ENCODE measurements at regions not wholly inside any gene's neighbourhood (a gene's known extent, or its start where the extent isn't known, plus 50 kb on each side); places are given as distances from the start of the nearest gene placed in this dataset.

DNA sequence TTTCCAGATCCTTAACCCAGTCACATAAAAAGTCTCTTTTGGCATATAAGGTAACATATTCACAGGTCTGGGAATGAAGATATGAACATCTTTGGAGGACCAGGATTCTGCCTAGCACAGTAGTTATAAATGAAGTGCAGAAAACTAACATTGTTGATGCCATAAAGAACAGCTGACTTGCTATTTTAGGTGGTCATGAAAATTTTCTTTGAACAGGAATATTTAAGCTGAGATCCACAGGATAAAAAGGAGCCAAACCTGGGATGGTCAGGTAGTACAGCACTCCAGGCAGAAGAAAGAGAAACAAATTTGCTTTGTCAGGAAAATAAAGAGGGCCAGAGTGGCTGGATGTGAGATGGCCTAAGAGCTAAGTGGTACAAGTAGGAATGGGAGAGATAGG lies 80.0 kb downstream of the CENPW start:
- no peaks in the 10 kb centered on the region for H4K20me1 ChIP-seq
- H3K4me3 ChIP-seq: no peak overlapping the region
- no peak overlapping the region for H3K9ac ChIP-seq
- no peak overlapping the region for H3K4me2 ChIP-seq
- H3K27me3 ChIP-seq: no peaks in the 10 kb centered on the region
- peaks cover 7% of the 10 kb centered on the region; the same call in 1 of the 2 replicates for H3K9me3 ChIP-seq
- no peak overlapping the region for H3K27ac ChIP-seq
- H3K4me1 ChIP-seq: no peaks in the 10 kb centered on the region
- no peak for TF ChIP-seq Cebpa-rat (IDR thresholded peaks at IDR 0.05)
- no peaks in the 10 kb centered on the region for H3K36me3 ChIP-seq

DNA sequence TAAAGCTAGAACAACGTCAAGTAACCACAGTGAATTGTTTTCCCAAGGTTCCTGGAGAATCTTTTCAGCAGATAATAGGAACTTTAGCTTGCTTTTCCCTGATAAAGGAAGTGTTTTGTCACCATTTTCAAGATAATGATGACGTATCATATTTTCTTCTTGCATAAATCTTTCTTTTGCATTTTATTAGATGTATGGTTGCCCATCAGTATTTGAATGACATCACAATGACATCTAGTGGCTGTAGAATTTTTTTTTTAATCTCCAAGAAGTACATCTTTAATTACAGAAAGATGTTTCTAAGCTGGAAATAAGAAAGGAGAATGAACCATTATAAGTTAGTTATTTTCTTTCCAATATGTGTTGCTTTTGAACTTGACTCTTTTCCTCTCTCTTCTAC lies 83.0 kb downstream of the CENPW start:
- H3K27me3 ChIP-seq: no peaks in the 10 kb centered on the region
- no peaks in the 10 kb centered on the region for H4K20me1 ChIP-seq
- no peaks in the 10 kb centered on the region for H3K9me3 ChIP-seq
- H3K4me3 ChIP-seq: no peak overlapping the region
- no peaks in the 10 kb centered on the region for H3K36me3 ChIP-seq
- no peak for TF ChIP-seq Cebpa-rat (IDR thresholded peaks at IDR 0.05)
- no peak overlapping the region for H3K27ac ChIP-seq
- no peaks in the 10 kb centered on the region for H3K4me1 ChIP-seq
- no peak overlapping the region for H3K9ac ChIP-seq
- no peak overlapping the region for H3K4me2 ChIP-seq

DNA sequence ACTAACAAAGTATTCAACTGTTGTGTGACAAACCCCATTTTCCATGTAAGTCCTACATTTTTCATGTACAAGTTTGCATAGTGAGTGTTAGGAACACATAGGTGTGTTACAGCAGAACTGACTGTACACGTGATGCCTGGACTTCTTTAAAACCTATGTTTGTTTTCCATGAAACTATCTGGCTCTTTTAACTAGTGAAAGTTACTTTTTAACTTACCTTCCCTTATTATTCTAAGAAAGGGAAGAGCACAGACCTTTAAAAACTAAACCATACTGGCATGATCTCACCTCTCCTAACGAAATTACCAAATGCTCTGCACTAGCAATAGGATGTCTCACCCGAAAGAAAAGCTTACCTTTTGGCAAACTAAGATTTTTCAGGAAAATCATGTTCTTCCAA lies 87.8 kb downstream of the CENPW start:
- Histone ChIP-seq H3K27me3 (no peaks in the 10 kb centered on the region), H3K36me3 (no peaks in the 10 kb centered on the region), H3K4me2 (no peak overlapping the region), H3K9me3 (no peaks in the 10 kb centered on the region), H3K4me3 (no peak overlapping the region), H3K9ac (no peak overlapping the region), H4K20me1 (no peaks in the 10 kb centered on the region), H3K4me1 (no peaks in the 10 kb centered on the region), H3K27ac (no peak overlapping the region)
- TF ChIP-seq Cebpa-rat (IDR thresholded peaks at IDR 0.05): no peak

GRCh38 chr6:126429866-126430265 lies 90.0 kb downstream of the CENPW start:
- H4K20me1 ChIP-seq: no peaks in the 10 kb centered on the region
- no peak overlapping the region for H3K27ac ChIP-seq
- no peaks in the 10 kb centered on the region for H3K27me3 ChIP-seq
- TF ChIP-seq Cebpa-rat (IDR thresholded peaks at IDR 0.05): no peak
- H3K9ac ChIP-seq: no peak overlapping the region
- H3K4me2 ChIP-seq: no peak overlapping the region
- no peaks in the 10 kb centered on the region for H3K36me3 ChIP-seq
- H3K4me3 ChIP-seq: no peak overlapping the region
- H3K9me3 ChIP-seq: no peaks in the 10 kb centered on the region
- no peaks in the 10 kb centered on the region for H3K4me1 ChIP-seq

DNA sequence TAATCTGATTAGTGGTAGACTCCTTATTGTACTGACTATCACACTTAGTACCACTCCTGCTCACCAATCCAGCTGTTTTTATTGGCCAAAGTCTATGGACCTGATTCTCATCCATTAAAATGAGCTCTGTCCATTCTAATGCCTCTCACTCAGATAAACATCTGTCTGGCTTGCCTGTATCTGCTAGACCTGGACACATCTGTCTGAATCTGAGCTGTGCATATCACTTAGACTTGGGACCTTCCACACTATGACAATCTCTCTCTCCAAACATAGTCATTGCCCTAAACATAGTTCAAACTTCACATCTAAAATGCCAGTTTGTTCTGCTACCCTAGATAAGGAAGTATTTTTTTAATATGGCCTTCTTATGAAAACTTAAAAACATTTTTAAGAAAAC lies 92.6 kb downstream of the CENPW start:
- no peaks in the 10 kb centered on the region for H3K4me1 ChIP-seq
- H3K9ac ChIP-seq: no peak overlapping the region
- H3K4me3 ChIP-seq: no peak overlapping the region
- H3K27ac ChIP-seq: no peak overlapping the region
- TF ChIP-seq Cebpa-rat (IDR thresholded peaks at IDR 0.05): no peak
- H3K27me3 ChIP-seq: no peaks in the 10 kb centered on the region
- H3K9me3 ChIP-seq: no peaks in the 10 kb centered on the region
- no peaks in the 10 kb centered on the region for H4K20me1 ChIP-seq
- H3K36me3 ChIP-seq: no peaks in the 10 kb centered on the region
- no peak overlapping the region for H3K4me2 ChIP-seq

- no peak overlapping the region for H3K4me2 ChIP-seq
- no peaks in the 10 kb centered on the region for H3K9me3 ChIP-seq
- no peak overlapping the region for H3K4me3 ChIP-seq
- no peak overlapping the region for H3K9ac ChIP-seq
- H3K27ac ChIP-seq: no peak overlapping the region
- H3K4me1 ChIP-seq: no peaks in the 10 kb centered on the region
- no peak for TF ChIP-seq Cebpa-rat (IDR thresholded peaks at IDR 0.05)
- no peaks in the 10 kb centered on the region for H3K36me3 ChIP-seq
- H4K20me1 ChIP-seq: no peaks in the 10 kb centered on the region
- H3K27me3 ChIP-seq: no peaks in the 10 kb centered on the region
These were observed 94.0 kb downstream of the CENPW start for GRCh38 chr6:126433927-126434326.

GRCh38 chr6:126437205-126437604 lies 97.3 kb downstream of the CENPW start:
- TF ChIP-seq Cebpa-rat (IDR thresholded peaks at IDR 0.05): no peak
- Histone ChIP-seq H3K27me3 (no peaks in the 10 kb centered on the region), H3K36me3 (no peaks in the 10 kb centered on the region), H3K27ac (no peak overlapping the region), H4K20me1 (no peaks in the 10 kb centered on the region), H3K9ac (no peak overlapping the region), H3K4me3 (no peak overlapping the region), H3K4me1 (no peaks in the 10 kb centered on the region), H3K4me2 (no peak overlapping the region), H3K9me3 (no peaks in the 10 kb centered on the region)

GRCh38 chr6:126439040-126439439 lies 99.1 kb downstream of the CENPW start:
- H3K4me2 ChIP-seq: no peak overlapping the region
- no peak overlapping the region for H3K9ac ChIP-seq
- no peaks in the 10 kb centered on the region for H3K9me3 ChIP-seq
- H3K4me1 ChIP-seq: no peaks in the 10 kb centered on the region
- no peak overlapping the region for H3K4me3 ChIP-seq
- no peaks in the 10 kb centered on the region for H4K20me1 ChIP-seq
- no peak for TF ChIP-seq Cebpa-rat (IDR thresholded peaks at IDR 0.05)
- H3K27me3 ChIP-seq: no peaks in the 10 kb centered on the region
- no peaks in the 10 kb centered on the region for H3K36me3 ChIP-seq
- H3K27ac ChIP-seq: no peak overlapping the region

GRCh38 chr6:126440923-126441322 lies 101.0 kb downstream of the CENPW start:
- H3K27me3 ChIP-seq: no peaks in the 10 kb centered on the region
- no peak overlapping the region for H3K4me2 ChIP-seq
- no peaks in the 10 kb centered on the region for H3K36me3 ChIP-seq
- no peaks in the 10 kb centered on the region for H4K20me1 ChIP-seq
- no peaks in the 10 kb centered on the region for H3K9me3 ChIP-seq
- H3K27ac ChIP-seq: no peak overlapping the region
- H3K4me1 ChIP-seq: no peaks in the 10 kb centered on the region
- H3K4me3 ChIP-seq: no peak overlapping the region
- no peak overlapping the region for H3K9ac ChIP-seq
- TF ChIP-seq Cebpa-rat (IDR thresholded peaks at IDR 0.05): no peak

DNA sequence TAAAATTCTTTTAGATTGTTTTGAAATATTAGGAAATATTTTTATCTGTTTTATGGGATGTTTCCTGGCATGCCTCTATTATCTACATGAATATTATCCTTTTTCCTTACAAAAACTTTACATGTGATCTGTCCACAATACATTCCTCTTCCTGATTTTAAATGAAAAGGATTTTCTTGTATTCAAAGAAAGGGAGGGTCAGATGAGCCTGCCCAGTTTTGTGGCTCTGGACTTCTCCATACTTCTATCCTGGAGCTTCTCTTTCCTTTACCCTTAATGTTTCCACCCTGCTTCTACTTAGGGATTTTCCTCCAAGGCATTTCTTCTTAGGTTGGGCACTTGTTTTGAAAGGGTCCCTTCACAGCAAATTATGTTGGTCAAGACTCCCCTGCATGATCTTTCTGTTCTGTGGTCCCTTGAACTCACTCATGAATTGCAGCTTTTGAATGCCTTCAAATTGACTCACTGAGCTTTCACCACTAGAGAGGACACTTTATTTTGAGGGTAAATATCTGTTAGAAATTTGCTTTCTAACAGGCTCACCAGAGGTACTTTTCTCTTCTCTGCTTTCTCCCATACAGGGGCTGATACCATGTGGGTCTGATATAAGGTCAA lies 104.9 kb downstream of the CENPW start:
- no peaks in the 10 kb centered on the region for H3K36me3 ChIP-seq
- no peak overlapping the region for H3K27ac ChIP-seq
- no peaks in the 10 kb centered on the region for H3K9me3 ChIP-seq
- TF ChIP-seq Cebpa-rat (IDR thresholded peaks at IDR 0.05): no peak
- no peak overlapping the region for H3K4me3 ChIP-seq
- H3K4me1 ChIP-seq: no peaks in the 10 kb centered on the region
- no peak overlapping the region for H3K4me2 ChIP-seq
- H4K20me1 ChIP-seq: no peaks in the 10 kb centered on the region
- no peak overlapping the region for H3K9ac ChIP-seq
- no peaks in the 10 kb centered on the region for H3K27me3 ChIP-seq

DNA sequence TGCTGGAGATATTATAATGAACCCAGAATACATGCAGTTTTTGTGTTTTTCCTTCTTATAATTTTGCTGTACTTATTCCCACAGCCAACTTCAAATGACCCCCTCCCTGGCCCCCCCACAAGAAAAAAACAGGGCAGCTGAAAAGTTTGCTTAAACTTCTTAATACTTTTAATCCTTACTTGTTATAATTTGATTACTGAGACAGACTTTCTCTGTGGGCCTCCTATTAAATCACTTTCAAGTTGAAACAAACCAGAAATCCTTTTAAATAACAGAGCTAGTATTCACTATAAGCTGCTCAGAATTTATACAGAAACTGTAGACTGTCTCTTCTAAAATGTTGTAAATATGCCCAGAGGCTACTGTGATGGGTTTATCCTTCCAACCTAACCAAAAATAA lies 106.3 kb downstream of the CENPW start:
- no peak for TF ChIP-seq Cebpa-rat (IDR thresholded peaks at IDR 0.05)
- no peaks in the 10 kb centered on the region for H3K9me3 ChIP-seq
- H3K9ac ChIP-seq: no peak overlapping the region
- no peak overlapping the region for H3K4me3 ChIP-seq
- no peaks in the 10 kb centered on the region for H3K4me1 ChIP-seq
- no peaks in the 10 kb centered on the region for H3K27me3 ChIP-seq
- H4K20me1 ChIP-seq: no peaks in the 10 kb centered on the region
- H3K4me2 ChIP-seq: no peak overlapping the region
- H3K36me3 ChIP-seq: no peaks in the 10 kb centered on the region
- H3K27ac ChIP-seq: no peak overlapping the region

Data from BLaER1 (cell line).